HUES64 (cell line): ENCODE measurements at regions not wholly inside any gene's neighbourhood (a gene's known extent, or its start where the extent isn't known, plus 50 kb on each side); places are given as distances from the start of the nearest gene placed in this dataset.

ENCODE experiments used
- H3K27ac ChIP-seq: 2 replicates; pipeline ENCODE4 v1.7.0; 2013; ENCODE audit warnings: low read depth, low read length, inconsistent platforms
- H3K27me3 ChIP-seq: 2 replicates; pipeline ENCODE4 v1.6.1; 2013; ENCODE audit warnings: mild to moderate bottlenecking, low read length; ENCODE audit not compliant: insufficient read depth
- H3K36me3 ChIP-seq: 2 replicates; pipeline ENCODE4 v1.6.1; 2013; ENCODE audit warnings: mild to moderate bottlenecking, low read length; ENCODE audit not compliant: insufficient read depth
- H3K4me1 ChIP-seq: 2 replicates; pipeline ENCODE4 v1.6.1; 2013; ENCODE audit warnings: mild to moderate bottlenecking, low read length, moderate library complexity; ENCODE audit not compliant: insufficient read depth
- H3K4me3 ChIP-seq: 2 replicates; pipeline ENCODE4 v1.5.1; 2013; ENCODE audit warnings: mild to moderate bottlenecking, low read length, moderate library complexity
- H3K9ac ChIP-seq: 2 replicates; pipeline ENCODE4 v1.6.1; 2013; ENCODE audit warnings: mild to moderate bottlenecking, low read depth, low read length
- H3K9me3 ChIP-seq: 2 replicates; pipeline ENCODE4 v1.6.1; 2013; ENCODE audit warnings: low read depth, low read length; ENCODE audit not compliant: insufficient read depth
- WGBS: fragments of 150-250, 120-280 bp; methylation state at CpG from one replicate; pipeline ENCODE4 v1.1.7; 2013; ENCODE audit warnings: missing lambda C conversion rate; 5-methylcytosine and 5-hydroxymethylcytosine counted together

- H3K36me3 ChIP-seq, result no peaks in the 10 kb centered on the region
- H3K4me3 ChIP-seq, result no peak overlapping the region
- no peaks in the 10 kb centered on the region for H3K27me3 ChIP-seq
- H3K4me1 ChIP-seq, result no peaks in the 10 kb centered on the region
- H3K9ac ChIP-seq, result no peak overlapping the region
- H3K27ac ChIP-seq, result no peak overlapping the region
- H3K9me3 ChIP-seq, result no peaks in the 10 kb centered on the region
- WGBS, result 95% methylated on average over 7 of the region's 7 CpGs
These were observed 705.6 kb upstream of the SEL1L start for GRCh38 chr14:82239223-82239622.

- Histone ChIP-seq H3K36me3 (no peaks in the 10 kb centered on the region), H3K4me1 (no peaks in the 10 kb centered on the region), H3K27me3 (no peaks in the 10 kb centered on the region), H3K9ac (no peak overlapping the region), H3K9me3 (no peaks in the 10 kb centered on the region), H3K4me3 (no peak overlapping the region), H3K27ac (no peak overlapping the region)
- WGBS, result 93% methylated on average over 4 of the region's 4 CpGs
These were observed 711.1 kb upstream of the SEL1L start for GRCh38 chr14:82244791-82245190.

GRCh38 chr14:82251494-82251893, 717.8 kb upstream of the SEL1L start:
- no peaks in the 10 kb centered on the region for H3K9me3 ChIP-seq
- H3K36me3 ChIP-seq, result no peaks in the 10 kb centered on the region
- H3K9ac ChIP-seq, result no peak overlapping the region
- 85% methylated on average over 8 of the region's 8 CpGs for WGBS
- no peak overlapping the region for H3K4me3 ChIP-seq
- no peak overlapping the region for H3K27ac ChIP-seq
- H3K4me1 ChIP-seq, result no peaks in the 10 kb centered on the region
- no peaks in the 10 kb centered on the region for H3K27me3 ChIP-seq

- Histone ChIP-seq H3K27ac (no peak overlapping the region), H3K4me1 (no peaks in the 10 kb centered on the region; the same call in none of the 2 replicates), H3K4me3 (no peak overlapping the region), H3K9me3 (no peaks in the 10 kb centered on the region), H3K9ac (no peak overlapping the region), H3K27me3 (no peaks in the 10 kb centered on the region), H3K36me3 (no peaks in the 10 kb centered on the region)
These were observed 736.6 kb upstream of the SEL1L start for GRCh38 chr14:82270286-82270685.

- Histone ChIP-seq H3K4me1 (no peaks in the 10 kb centered on the region), H3K27ac (no peak overlapping the region), H3K36me3 (no peaks in the 10 kb centered on the region), H3K27me3 (no peaks in the 10 kb centered on the region), H3K9ac (no peak overlapping the region), H3K4me3 (no peak overlapping the region), H3K9me3 (no peaks in the 10 kb centered on the region)
These were observed 765.2 kb upstream of the SEL1L start for GRCh38 chr14:82298811-82299210.

- Histone ChIP-seq H3K4me1 (no peaks in the 10 kb centered on the region), H3K27ac (no peak overlapping the region), H3K4me3 (no peak overlapping the region), H3K9me3 (peaks cover 12% of the 10 kb centered on the region), H3K36me3 (no peaks in the 10 kb centered on the region), H3K27me3 (no peaks in the 10 kb centered on the region), H3K9ac (no peak overlapping the region)
- 97% methylated on average over 2 of the region's 2 CpGs for WGBS
These were observed 775.5 kb upstream of the SEL1L start for GRCh38 chr14:82309199-82309598.

- peaks cover 7% of the 10 kb centered on the region for H3K9me3 ChIP-seq
- H3K9ac ChIP-seq, result no peak overlapping the region
- WGBS, result 79% methylated on average over 1 of the region's 1 CpG
These were observed 780.2 kb upstream of the SEL1L start for GRCh38 chr14:82313889-82314288.

GRCh38 chr14:82328442-82328841, 794.8 kb upstream of the SEL1L start:
- Histone ChIP-seq H3K4me1 (no peaks in the 10 kb centered on the region), H3K9ac (no peak overlapping the region), H3K27me3 (no peaks in the 10 kb centered on the region), H3K9me3 (0 out of 2 replicates have a peak, but pooled peaks cover 7% of the 10 kb centered on the region), H3K27ac (no peak overlapping the region), H3K36me3 (no peaks in the 10 kb centered on the region), H3K4me3 (no peak overlapping the region)
- 98% methylated on average over 4 of the region's 4 CpGs for WGBS

More at GRCh38 chr14:82313889-82314288, 780.2 kb upstream of the SEL1L start:
- Histone ChIP-seq H3K27me3 (no peaks in the 10 kb centered on the region), H3K27ac (no peak overlapping the region), H3K36me3 (no peaks in the 10 kb centered on the region), H3K4me1 (no peaks in the 10 kb centered on the region), H3K4me3 (no peak overlapping the region)

- Histone ChIP-seq H3K9ac (no peak overlapping the region), H3K4me1 (no peaks in the 10 kb centered on the region), H3K4me3 (no peak overlapping the region), H3K9me3 (peaks cover 5% of the 10 kb centered on the region; the same call in 1 of the 2 replicates), H3K27ac (no peak overlapping the region), H3K36me3 (no peaks in the 10 kb centered on the region), H3K27me3 (no peaks in the 10 kb centered on the region)
- WGBS, result 100% methylated on average over 2 of the region's 2 CpGs
These were observed 807.7 kb upstream of the SEL1L start for GRCh38 chr14:82341261-82341810.

- Histone ChIP-seq H3K36me3 (no peaks in the 10 kb centered on the region), H3K9ac (no peak overlapping the region), H3K27ac (no peak overlapping the region), H3K4me1 (no peaks in the 10 kb centered on the region), H3K9me3 (peaks cover 5% of the 10 kb centered on the region; the same call in 1 of the 2 replicates), H3K27me3 (no peaks in the 10 kb centered on the region), H3K4me3 (no peak overlapping the region)
These were observed 808.9 kb upstream of the SEL1L start for GRCh38 chr14:82342596-82342995.

GRCh38 chr14:82345184-82345583, 811.5 kb upstream of the SEL1L start:
- Histone ChIP-seq H3K9me3 (peaks cover 5% of the 10 kb centered on the region; the same call in 1 of the 2 replicates), H3K9ac (no peak overlapping the region), H3K4me3 (no peak overlapping the region), H3K27ac (no peak overlapping the region), H3K36me3 (no peaks in the 10 kb centered on the region), H3K4me1 (no peaks in the 10 kb centered on the region), H3K27me3 (no peaks in the 10 kb centered on the region)

GRCh38 chr14:82354126-82354525, 820.5 kb upstream of the SEL1L start:
- Histone ChIP-seq H3K4me1 (no peaks in the 10 kb centered on the region), H3K27me3 (no peaks in the 10 kb centered on the region), H3K4me3 (no peak overlapping the region), H3K36me3 (no peaks in the 10 kb centered on the region), H3K27ac (no peak overlapping the region), H3K9ac (no peak overlapping the region), H3K9me3 (no peaks in the 10 kb centered on the region)
